HG02970 (cell line): ENCODE measurements at regions not wholly inside any gene's neighbourhood (a gene's known extent, or its start where the extent isn't known, plus 50 kb on each side); places are given as distances from the start of the nearest gene placed in this dataset.
"Not testable (repeated sequence)": the region's sequence is repeated elsewhere in the genome, so short reads cannot be mapped to it uniquely, and the experiment has no call there.

Experiments
- ATAC-seq: cut with Tn5 transposase; IDR thresholded peaks from one replicate; pipeline ENCODE4 v1.9.1; 2021; ENCODE audit warnings: mild to moderate bottlenecking, moderate library complexity, moderate number of reproducible peaks; ENCODE audit not compliant: unreplicated experiment, low FRiP score

GRCh38 chr7:66571568-66571967, 57.1 kb upstream of the KCTD7 start:
- ATAC-seq: no peak

DNA sequence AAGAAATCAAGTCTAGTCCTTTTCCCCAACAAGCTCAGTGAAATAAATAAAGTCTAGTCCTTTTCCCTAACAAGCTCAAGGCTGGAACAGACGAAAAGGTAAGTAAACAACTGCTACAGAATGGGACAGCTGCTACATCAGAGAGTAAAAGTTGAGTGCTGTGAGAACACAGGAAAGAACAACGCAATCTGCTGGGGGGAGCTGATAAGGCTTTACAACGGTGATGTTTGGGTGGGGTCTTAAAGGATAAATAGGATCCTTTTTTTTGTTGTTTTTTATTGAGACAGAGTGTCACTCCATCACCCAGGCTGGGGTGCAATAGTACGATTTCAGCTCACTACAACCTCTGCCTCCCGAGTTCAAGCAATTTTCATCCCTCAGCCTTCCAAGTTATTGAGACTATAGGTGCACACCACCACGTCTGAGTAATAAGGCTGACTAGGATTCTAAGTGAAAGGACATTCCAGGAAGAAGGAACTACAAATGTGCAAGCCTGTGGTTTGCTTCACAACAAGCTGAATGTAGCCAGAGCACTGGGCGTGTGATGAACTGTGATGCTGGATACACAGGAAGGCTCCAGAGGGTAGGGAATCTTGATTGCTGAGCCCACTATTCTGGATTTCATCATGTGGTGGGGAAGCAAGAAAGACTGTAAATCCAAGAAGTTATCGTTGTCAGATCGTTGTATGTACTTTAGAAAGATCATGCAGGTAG, 54.7 kb upstream of the KCTD7 start:
- ATAC-seq: not testable (repeated sequence)

GRCh38 chr7:66574768-66575167, 53.9 kb upstream of the KCTD7 start:
- ATAC-seq: not testable (repeated sequence)

- no peak for ATAC-seq
Measured at GRCh38 chr7:66575398-66575797, 53.3 kb upstream of the KCTD7 start.

DNA sequence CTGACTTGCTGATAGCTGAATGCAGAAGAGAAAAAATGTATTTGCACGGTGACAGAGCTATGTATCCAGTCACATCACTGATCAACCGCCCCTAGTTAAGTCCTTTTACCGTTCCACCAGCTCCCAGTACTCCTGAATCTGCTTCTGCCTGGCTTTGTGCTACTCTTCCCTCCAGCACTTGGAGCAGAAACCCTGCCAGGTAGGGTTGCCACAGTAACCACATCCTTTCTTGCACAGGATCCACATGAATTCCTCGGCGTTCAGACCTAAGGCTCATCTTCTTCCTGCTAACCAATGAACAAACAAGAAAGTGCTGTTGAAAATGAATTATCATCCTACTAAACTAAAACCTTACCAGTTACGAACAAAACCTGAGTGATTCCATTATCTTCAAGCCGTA, 52.0 kb upstream of the KCTD7 start:
- ATAC-seq: no peak
